RKO (cell line): ENCODE measurements at regions not wholly inside any gene's neighbourhood (a gene's known extent, or its start where the extent isn't known, plus 50 kb on each side); places are given as distances from the start of the nearest gene placed in this dataset.
"Not testable (repeated sequence)": the region's sequence is repeated elsewhere in the genome, so short reads cannot be mapped to it uniquely, and the experiment has no call there.

Source experiments
- DNase-seq: peaks from one replicate; pipeline ENCODE4 v3.0.0-alpha.2; 2016; ENCODE audit warnings: low spot score

GRCh38 chr3:195669310-195669709 is 51.5 kb upstream of the MUC20 start:
- DNase-seq: not testable (repeated sequence)

DNA sequence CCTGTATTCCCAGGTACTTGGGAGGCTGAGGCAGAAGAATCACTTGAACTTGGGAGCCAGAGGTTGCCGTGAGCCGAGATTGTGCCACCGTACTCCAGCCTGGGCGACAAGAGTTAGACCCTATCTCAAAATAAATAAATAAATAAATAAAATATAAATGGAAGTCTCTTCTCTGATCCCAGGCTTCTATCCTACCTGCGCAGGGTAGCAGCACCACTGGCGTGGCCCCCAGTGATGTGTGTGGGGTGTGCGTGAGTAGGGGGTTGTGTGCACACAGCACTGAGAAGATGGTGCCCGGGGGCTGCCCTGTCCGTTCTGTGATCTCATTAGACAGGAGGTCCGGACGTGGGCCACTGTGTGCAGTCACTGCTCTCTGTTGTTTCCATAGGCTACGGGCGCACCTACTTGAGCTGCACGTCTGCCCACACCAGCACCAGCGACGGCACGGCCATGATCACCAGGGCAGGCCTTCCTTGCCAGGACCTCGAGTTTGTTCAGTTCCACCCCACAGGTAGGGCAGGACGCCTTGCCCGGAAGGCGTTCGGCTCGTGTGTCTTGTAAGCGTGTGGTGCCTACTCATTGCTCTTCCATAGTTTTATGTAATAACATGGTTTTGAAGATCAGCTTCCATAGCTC is 52.5 kb upstream of the MUC20 start:
- DNase-seq: not testable (repeated sequence)

DNA sequence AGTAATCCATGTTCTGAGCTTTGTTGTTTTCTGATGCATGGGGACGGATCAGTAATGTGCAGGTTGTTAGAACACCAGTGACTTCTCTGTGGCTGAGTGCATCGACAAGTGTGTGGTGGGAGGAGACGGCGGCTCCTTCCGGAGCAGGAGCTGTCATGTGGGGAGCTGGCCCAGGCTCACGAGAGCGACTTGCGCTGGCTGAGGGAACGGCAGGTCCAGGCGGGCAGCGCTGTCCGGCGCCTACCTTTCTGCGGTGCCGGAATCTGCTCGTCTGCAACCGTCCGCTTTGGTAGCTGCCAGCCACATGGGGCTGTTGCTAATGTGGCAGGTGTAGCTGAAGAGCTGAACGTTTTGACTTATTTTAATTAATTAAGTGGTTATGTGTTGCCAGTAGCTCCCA is 55.5 kb upstream of the MUC20 start:
- not testable (repeated sequence) for DNase-seq

- DNase-seq: not testable (repeated sequence)
Measured at GRCh38 chr3:195664131-195664530, 56.6 kb upstream of the MUC20 start.

GRCh38 chr3:195659136-195659533 is 61.6 kb upstream of the MUC20 start:
- not testable (repeated sequence) for DNase-seq

DNA sequence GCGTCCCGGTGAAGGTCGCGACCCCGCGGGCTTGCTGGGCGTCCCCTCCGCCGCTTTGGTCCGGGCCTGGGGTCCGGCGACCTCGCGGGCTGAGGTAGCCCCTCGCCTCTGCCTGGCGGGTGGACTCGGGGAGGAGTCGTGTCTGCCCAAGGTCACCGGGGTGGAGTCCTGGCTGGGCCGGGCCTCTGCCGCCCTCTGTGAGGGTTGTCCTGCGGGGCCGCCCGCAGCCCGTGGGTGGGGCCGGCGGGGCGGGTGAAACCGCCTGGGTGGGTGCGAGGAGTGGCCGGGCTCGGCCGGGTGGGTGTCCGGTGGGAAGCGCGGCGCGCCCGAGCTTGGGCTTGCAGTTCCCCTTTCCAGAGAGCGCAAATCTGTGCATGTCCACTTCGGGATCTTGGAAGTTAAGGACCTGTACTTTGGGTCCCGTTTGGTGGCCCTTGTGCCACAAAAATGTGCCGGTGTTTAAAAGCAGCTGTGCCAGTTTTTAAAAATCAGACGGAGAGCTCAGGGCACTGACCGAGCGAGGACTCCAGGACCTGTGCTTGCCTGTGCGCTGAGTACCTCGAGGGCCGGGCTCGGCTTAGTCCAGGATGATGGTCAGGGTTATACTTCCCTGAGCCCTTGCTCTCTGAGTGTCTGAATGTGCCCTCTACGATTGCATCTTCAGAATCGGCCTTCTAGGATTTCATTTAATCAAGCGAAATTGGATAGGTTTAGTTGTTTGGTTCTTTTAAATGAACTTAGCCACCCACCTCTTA is 62.2 kb upstream of the MUC20 start:
- not testable (repeated sequence) for DNase-seq

DNA sequence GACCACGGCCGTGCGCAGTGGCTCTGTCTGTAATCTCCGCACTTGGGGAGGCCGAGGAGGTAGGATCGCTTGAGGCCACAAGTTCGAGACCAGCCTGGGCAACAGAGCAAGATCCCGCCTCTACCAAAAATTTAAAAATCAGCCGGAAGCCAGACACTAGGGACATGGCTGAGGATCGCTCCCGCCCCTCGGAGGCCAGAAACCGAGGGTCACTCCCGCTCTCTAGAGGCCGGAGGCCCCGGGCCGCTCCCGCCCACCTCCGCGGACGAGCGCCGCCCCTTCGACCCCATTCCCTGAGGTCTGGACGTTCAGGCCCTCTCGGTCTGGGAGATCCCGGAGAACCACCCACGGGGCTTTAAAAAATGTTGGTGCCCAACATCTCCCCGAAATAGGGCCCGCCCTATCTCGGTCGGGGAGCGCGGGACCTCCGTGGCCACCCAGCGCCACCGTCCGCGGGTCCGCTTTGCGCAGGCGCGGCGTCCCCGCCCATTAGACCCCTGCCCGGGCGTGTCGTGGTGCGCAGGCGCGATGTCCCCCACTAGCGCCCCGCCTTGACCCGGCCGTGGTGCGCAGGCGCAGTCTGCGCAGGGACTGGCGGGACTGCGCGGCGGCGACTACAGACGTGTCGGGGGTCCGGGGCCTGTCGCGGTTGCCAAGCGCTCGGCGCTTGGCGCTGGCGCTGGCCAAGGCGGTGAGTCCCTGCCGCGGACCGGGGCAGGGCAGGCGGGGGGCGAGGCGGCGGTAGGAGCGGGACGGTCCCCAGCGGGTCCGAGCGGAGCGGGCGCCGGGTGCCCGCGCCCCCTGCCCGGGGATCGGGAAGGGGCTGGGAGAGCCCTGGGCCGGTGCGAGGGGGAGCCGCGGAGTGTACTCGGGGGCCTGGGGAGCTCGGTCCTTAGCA is 63.1 kb upstream of the MUC20 start:
- peak; percentile 59 for DNase-seq

- not testable (repeated sequence) for DNase-seq
Measured at GRCh38 chr3:195656091-195656490, 64.7 kb upstream of the MUC20 start.

DNA sequence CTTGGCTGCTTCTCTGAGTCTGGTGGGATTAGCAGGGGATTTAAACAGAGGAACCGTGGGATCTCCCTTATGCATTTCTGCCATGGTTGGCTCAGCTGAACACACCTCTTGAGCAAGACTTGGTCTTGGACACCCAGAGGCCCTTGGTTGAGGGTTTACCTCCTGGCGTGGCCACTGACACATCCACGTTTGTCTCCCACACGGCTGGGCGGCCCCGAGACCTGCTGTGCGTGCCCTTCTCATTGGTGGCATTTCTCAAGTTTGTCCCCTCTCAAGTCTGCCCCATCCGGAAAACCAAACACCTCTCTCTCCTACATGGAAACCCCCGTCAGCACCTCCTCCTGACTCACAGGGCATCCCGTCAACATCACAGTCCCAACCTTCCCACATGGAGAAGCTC is 66.0 kb upstream of the MUC20 start:
- not testable (repeated sequence) for DNase-seq

GRCh38 chr3:195654138-195654537 is 66.6 kb upstream of the MUC20 start:
- DNase-seq: not testable (repeated sequence)

DNA sequence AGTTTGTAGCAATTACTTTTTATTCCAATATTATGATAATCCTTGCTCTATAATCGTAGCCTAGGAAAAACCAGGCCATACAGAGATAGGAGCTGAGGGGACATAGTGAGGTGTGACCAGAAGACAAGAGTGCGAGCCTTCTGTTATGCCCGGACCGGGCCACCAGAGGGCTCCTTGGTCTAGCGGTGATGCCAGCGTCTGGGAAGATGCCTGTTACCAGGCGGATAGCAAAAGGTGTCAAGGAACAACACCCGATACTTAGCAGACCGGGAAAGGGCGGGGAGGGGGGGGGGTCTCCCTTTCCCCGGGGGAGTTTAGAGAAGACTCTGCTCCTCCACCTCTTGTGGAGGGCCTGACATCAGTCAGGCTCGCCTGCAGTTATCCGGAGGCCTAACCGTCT is 67.1 kb upstream of the MUC20 start:
- peak; percentile 2 for DNase-seq

- not testable (repeated sequence) for DNase-seq
Measured at GRCh38 chr3:195647912-195648702, 64.4 kb upstream of the APOD start.

DNA sequence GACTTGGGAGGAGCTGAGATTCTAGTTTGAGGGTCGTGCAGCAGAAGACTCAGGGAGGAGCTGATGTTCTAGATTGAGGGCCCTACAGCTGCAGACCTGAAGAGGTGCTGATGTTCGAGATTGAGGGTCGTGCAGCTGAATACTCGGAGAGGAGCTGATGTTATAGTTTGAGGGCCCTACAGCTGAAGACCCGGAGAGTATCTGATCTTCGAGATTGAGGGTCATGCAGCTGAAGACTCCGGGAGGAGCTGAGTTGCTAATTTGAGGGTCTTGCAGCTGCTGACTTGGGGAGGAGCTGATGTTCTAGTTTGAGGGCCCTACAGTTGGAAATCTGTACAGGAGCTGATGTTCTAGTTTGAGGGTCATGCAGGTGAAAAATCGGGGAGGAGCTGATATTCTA is 62.1 kb upstream of the APOD start:
- DNase-seq: not testable (repeated sequence)

DNA sequence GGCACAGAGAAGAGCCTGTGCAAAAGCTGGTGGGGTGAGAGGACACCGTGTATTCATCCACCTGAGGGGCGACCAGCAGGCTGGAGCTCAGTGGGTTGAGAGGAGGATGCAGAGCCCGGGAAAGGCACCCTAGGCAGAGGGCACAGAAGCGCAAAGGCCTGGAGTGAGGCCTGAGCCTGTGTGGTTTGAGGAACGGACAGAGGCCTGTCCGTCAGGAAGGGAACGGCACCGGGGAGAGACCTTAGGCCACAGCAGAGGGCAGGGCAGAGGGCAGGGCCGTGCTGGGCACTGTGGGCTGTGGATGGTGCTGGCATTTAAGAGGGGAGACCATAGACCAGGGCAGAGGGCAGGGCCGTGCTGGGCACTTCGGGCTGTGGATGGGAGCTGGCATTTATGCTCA is 59.5 kb upstream of the APOD start:
- DNase-seq: not testable (repeated sequence)

GRCh38 chr3:195642311-195642710 is 58.6 kb upstream of the APOD start:
- not testable (repeated sequence) for DNase-seq

DNA sequence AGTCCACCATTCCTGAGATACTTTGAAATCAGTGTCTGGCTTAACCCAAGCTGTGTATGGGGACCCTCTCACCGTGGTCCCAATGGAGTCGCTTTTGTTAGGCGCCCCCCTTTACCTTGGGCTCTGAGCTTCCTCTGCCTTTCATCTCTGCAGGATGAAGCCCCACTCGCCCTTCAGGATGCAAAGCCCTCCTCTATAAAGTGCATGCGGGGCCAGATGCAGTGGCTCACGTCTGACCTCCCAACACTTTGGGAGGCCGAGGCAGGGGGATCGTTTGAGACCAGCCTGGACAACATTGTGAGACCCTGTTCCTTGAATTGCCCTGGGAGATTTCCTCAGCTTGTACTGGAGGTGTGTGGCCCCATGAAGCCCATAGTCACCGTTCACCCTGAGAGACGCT is 54.7 kb upstream of the APOD start:
- not testable (repeated sequence) for DNase-seq

DNA sequence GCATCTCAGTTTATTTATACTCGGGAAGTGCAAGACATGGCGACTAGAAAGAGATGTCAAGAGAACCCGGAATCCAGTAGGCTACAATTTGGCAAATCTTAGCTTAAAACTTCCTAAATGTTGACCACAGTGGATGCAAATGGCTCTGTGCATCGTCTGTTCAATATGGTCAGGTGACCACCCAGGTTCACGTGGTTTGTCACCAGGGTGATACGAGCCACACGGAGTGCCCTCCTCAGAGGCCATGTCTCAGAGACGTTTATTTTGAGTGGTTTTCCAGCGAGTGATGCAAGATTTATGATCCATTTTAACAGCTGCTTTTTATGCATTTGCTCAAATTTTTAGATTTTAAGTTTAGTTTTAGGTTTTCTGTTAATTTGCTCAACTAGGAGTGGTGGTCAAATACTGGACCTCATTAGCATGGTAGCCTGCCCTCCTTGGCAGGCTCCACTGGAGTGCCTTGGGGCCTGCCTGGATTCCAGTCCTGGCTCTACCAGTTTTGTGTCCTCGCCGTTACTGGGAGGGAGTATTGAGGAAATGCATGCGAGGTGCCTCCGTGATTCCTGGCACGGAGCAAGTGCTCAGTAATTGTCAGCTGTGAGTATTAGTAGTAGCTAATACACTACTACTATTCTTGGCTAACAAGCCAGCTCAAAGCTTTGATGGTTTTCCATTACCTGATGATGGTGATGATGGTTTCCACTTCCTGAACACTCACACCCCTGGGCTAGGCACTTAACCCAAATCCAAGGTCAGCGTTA is 53.9 kb upstream of the APOD start:
- DNase-seq: not testable (repeated sequence)

DNA sequence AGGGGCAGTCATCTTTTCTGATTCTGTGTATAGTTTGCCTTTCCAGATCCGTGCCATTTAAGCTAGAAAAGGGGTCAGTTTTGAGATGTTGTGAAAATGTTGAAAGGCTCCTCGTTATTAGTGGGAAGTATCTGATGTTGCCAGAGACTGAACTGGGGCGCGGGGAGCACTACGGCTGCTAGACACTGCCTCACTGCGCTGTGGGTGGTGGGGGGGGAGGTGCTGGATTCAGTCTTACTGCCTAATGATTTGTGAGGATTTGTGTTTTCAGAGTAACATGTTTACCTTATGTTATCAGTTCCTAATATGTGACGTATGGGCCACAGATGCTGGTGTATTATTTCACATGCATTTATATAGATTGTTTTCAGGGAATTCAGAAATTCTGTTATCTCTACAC is 53.3 kb upstream of the APOD start:
- DNase-seq: not testable (repeated sequence)

GRCh38 chr3:195635898-195636685 is 52.4 kb upstream of the APOD start:
- peak; percentile 35 for DNase-seq

- DNase-seq: not testable (repeated sequence)
Measured at GRCh38 chr3:195635262-195635873, 51.6 kb upstream of the APOD start.
